Motor neuron (in vitro differentiated cells): ENCODE measurements at regions not wholly inside any gene's neighbourhood (a gene's known extent, or its start where the extent isn't known, plus 50 kb on each side); places are given as distances from the start of the nearest gene placed in this dataset.

Experiments
- ATAC-seq, 8 experiments: fragments of 200-7000 bp; cut with Tn5 transposase; replicated peaks in 6 of 8; 2 replicates each; pipeline ENCODE4 v1.8.0; 2021; ENCODE audit warnings: mild to moderate bottlenecking in 8 of 8, moderate library complexity in 8 of 8
- H3K27ac ChIP-seq, 2 donors: fragments of 250-450 bp; sonication (Bioruptor Pico); 2 replicates each; pipeline ENCODE4 v1.9.0; 2021; ENCODE audit warnings: antibody characterized with exemption in 2 of 2, mild to moderate bottlenecking in 2 of 2, moderate library complexity in 1 of 2
- H3K4me1 ChIP-seq, 2 donors: fragments of 250-450 bp; sonication (Bioruptor Pico); replicated peaks in 1 of 2; 2 replicates each; pipeline ENCODE4 v1.6.1; 2021; ENCODE audit warnings: antibody characterized with exemption in 2 of 2, mild to moderate bottlenecking in 2 of 2, moderate library complexity in 1 of 2
- H3K4me3 ChIP-seq, 5 donors: fragments of 250-450 bp; sonication (Bioruptor Pico); 2 replicates each; pipeline ENCODE4 v1.9.0; 2021; ENCODE audit warnings: antibody characterized with exemption in 5 of 5, mild to moderate bottlenecking in 5 of 5, moderate library complexity in 4 of 5
- WGBS, 10 experiments: fragments of 450-650 bp; shearing (Covaris generic); methylation state at CpG; one replicate each; pipeline ENCODE4 v1.0.0; 2022; 5-methylcytosine and 5-hydroxymethylcytosine counted together
- in situ Hi-C, 9 experiments: fragments of 400-800 bp; cut with MboI; loops; one replicate each; pipeline ENCODE4 v1.15.0; 2021; ENCODE audit warnings: low sequenced_read_pairs in 9 of 9, low pct_unique_long_range_greater_than_20kb in 2 of 9; ENCODE audit not compliant: unreplicated experiment in 9 of 9

GRCh38 chr11:119909495-119909894 lies 180.5 kb upstream of the NECTIN1 start:
- Histone ChIP-seq H3K4me3 (no peak overlapping the region), H3K27ac (no peak overlapping the region), H3K4me1 (peaks cover 39 to 48% of the 10 kb centered on the region in 2 donors)
- WGBS, 10 experiments: 37 to 100% (median 73%) methylated on average over 3 to 7 of the region's 9 CpGs; no CpG with 5 or more reads in 3 of the 10 experiments
- in situ Hi-C loops: no loop called here
- no peak for ATAC-seq

DNA sequence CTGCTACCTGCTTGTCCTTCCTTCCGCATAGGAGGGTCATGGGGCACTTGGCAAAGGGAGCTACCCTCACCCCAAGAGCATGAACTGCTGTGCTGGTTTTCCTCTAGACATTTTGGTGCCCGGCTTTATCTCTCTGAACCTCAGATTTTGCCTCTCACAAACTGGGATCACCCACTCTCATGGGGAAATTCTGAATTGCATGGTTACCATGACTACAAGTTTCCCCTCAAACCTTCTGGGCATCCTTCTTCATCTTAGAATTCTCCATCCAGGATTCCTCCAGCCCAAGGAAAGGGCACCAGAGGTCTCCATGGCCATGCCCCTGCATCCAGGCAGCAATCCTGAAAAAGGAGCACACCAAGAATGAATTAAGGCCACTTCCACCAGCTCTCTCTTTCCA lies 180.1 kb upstream of the NECTIN1 start:
- ATAC-seq: no peak
- in situ Hi-C loops: no loop called here
- H3K4me1 ChIP-seq: peaks cover 39 to 48% of the 10 kb centered on the region in 2 donors
- 20 to 100% (median 78%) methylated on average over 1 of the region's 2 CpGs; no CpG with 5 or more reads in 5 of the 10 experiments for WGBS, 10 experiments
- no peak overlapping the region for H3K4me3 ChIP-seq
- peak overlapping the region in 1 of 2 donors; percentile 40 for H3K27ac ChIP-seq

DNA sequence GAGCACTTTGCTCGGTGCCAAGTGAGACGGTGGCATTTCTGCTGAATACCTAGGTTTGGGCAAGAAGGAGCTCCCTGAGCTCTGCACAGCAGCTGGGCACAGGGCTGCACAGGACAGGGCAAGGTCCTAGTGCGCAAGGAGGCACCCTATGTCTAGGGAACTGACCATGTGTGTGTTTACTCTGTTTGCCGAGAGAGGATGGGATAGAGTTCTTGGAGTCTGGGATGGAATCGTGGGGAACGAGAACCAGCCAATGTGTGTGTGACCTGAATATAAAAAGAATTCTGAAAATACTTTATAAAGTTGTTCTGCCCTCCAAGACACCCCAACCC lies 179.5 kb upstream of the NECTIN1 start:
- peak; percentile 9 to 70 (median 22) for ATAC-seq
- peaks cover 41 to 48% of the 10 kb centered on the region in 2 donors for H3K4me1 ChIP-seq
- WGBS, 10 experiments: 16 to 94% (median 75%) methylated on average over 2 to 4 of the region's 6 CpGs; no CpG with 5 or more reads in 5 of the 10 experiments
- no peak overlapping the region for H3K4me3 ChIP-seq
- in situ Hi-C loops: no loop called here
- H3K27ac ChIP-seq: peak overlapping the region; percentile 72 to 77

DNA sequence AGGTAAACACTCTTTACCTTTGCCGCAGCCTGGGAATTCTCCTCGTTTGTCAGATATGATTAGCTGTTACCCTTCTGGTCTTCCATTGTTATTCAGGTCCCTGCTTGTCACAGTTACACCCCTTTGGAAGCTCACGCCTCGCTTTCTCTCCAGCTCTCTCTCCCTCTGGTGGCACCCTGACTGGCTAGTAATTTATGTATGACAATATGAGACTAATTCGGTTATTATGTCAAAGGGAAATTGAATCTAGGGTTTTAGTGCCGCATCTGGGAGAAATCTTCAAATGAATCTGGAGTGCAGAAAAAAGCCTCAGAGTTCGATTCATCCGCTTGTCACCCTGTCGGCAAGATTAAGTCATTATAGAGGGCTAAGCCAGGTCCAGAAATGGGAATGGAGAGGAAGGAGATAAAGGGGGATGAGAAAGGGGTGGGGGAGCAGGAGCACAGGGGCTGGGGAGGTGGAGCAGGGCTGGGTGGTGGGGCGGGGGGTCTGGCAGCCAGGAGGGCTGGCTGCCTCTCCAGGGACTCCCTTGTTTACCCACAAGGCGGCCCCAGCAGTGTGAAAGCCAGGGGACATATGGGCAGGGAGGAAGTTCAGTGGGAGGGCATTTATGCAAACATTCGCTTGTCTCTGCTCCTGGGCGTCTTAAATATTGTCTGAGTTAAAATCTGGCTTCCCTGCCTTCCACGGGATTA lies 179.0 kb upstream of the NECTIN1 start:
- in situ Hi-C loops: no loop called here
- ATAC-seq: peak; percentile 70 to 97 (median 78)
- Histone ChIP-seq H3K4me3 (no peak overlapping the region), H3K27ac (peak overlapping the region; percentile 72 to 77), H3K4me1 (peaks cover 42 to 48% of the 10 kb centered on the region in 2 donors)
- 0 to 38% (median 7%) methylated on average over 1 to 7 of the region's 14 CpGs; no CpG with 5 or more reads in 1 of the 10 experiments for WGBS, 10 experiments

- peak in 5 of 8 experiments; percentile 3 to 19 (median 5) for ATAC-seq
- Histone ChIP-seq H3K4me3 (no peak overlapping the region), H3K4me1 (peaks cover 37 to 45% of the 10 kb centered on the region in 2 donors), H3K27ac (peak overlapping the region; percentile 72 to 77)
- 54 to 94% (median 79%) methylated on average over 2 to 9 of the region's 10 CpGs; no CpG with 5 or more reads in 4 of the 10 experiments for WGBS, 10 experiments
- in situ Hi-C loops: no loop called here
Measured at GRCh38 chr11:119907122-119907851, 178.3 kb upstream of the NECTIN1 start.

- H3K4me1 ChIP-seq: peaks cover 32 to 41% of the 10 kb centered on the region in 2 donors
- WGBS, 10 experiments: 46 to 100% (median 82%) methylated on average over 1 to 8 of the region's 8 CpGs; no CpG with 5 or more reads in 2 of the 10 experiments
- in situ Hi-C loops: no loop called here
- ATAC-seq: no peak
- H3K27ac ChIP-seq: no peak overlapping the region
- no peak overlapping the region for H3K4me3 ChIP-seq
Measured at GRCh38 chr11:119906376-119906775, 177.4 kb upstream of the NECTIN1 start.

GRCh38 chr11:119905162-119905561 lies 176.2 kb upstream of the NECTIN1 start:
- H3K27ac ChIP-seq: no peak overlapping the region
- in situ Hi-C loops: no loop called here
- peak in 2 of 8 experiments; percentile 47 to 54 for ATAC-seq
- H3K4me3 ChIP-seq: no peak overlapping the region
- 23 to 89% (median 82%) methylated on average over 2 to 4 of the region's 4 CpGs; no CpG with 5 or more reads in 5 of the 10 experiments for WGBS, 10 experiments
- peaks cover 36 to 42% of the 10 kb centered on the region in 2 donors for H3K4me1 ChIP-seq

- Histone ChIP-seq H3K4me1 (peaks cover 38 to 41% of the 10 kb centered on the region in 2 donors), H3K4me3 (no peak overlapping the region), H3K27ac (no peak overlapping the region)
- in situ Hi-C loops: no loop called here
- 20 to 97% (median 89%) methylated on average over 1 to 4 of the region's 4 CpGs; no CpG with 5 or more reads in 6 of the 10 experiments for WGBS, 10 experiments
- ATAC-seq: no peak
Measured at GRCh38 chr11:119904531-119905035, 175.6 kb upstream of the NECTIN1 start.

DNA sequence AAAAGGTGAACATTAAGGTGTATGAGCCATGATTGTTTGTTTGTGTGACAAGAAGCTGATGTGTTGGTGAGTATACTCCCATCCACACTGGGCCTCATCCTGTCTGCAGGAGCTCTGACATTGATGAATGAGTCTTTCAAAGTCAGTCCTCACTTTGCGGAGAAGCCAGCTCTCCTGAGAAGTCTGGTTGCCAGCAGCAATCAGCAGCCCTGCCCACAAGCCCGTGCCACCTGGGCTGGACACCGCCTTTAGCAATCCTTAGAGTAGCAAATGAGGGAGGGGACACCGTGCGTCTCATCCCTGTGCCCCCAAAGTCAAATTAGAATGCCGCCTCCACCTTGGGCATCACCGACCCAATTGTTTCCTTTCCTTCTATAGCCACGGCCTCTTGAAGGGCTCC lies 174.8 kb upstream of the NECTIN1 start:
- H3K4me1 ChIP-seq: peaks cover 32 to 40% of the 10 kb centered on the region in 2 donors
- in situ Hi-C loops: no loop called here
- H3K4me3 ChIP-seq: no peak overlapping the region
- WGBS, 10 experiments: 50 to 93% (median 69%) methylated on average over 2 to 5 of the region's 8 CpGs; no CpG with 5 or more reads in 4 of the 10 experiments
- no peak for ATAC-seq
- no peak overlapping the region for H3K27ac ChIP-seq

GRCh38 chr11:119903389-119903788 lies 174.4 kb upstream of the NECTIN1 start:
- no peak overlapping the region for H3K27ac ChIP-seq
- WGBS, 10 experiments: 70 to 88% methylated on average over 2 to 5 of the region's 5 CpGs; no CpG with 5 or more reads in 8 of the 10 experiments

GRCh38 chr11:119902656-119903231 lies 173.7 kb upstream of the NECTIN1 start:
- ATAC-seq: peak in 3 of 8 experiments; percentile 60 to 75 (median 73)
- Histone ChIP-seq H3K4me3 (no peak overlapping the region), H3K27ac (no peak overlapping the region), H3K4me1 (peaks cover 21 to 31% of the 10 kb centered on the region in 2 donors)
- in situ Hi-C loops: no loop called here
- 26 to 100% (median 60%) methylated on average over 1 to 9 of the region's 9 CpGs; no CpG with 5 or more reads in 1 of the 10 experiments for WGBS, 10 experiments

More at GRCh38 chr11:119903389-119903788, 174.4 kb upstream of the NECTIN1 start:
- Histone ChIP-seq H3K4me3 (no peak overlapping the region), H3K4me1 (peaks cover 28 to 38% of the 10 kb centered on the region in 2 donors)
- in situ Hi-C loops: no loop called here
- no peak for ATAC-seq

- 71 to 100% (median 86%) methylated on average over 1 to 4 of the region's 5 CpGs; no CpG with 5 or more reads in 4 of the 10 experiments for WGBS, 10 experiments
- ATAC-seq: no peak
- Histone ChIP-seq H3K4me1 (peaks cover 15 to 23% of the 10 kb centered on the region in 2 donors), H3K4me3 (no peak overlapping the region), H3K27ac (no peak overlapping the region)
- in situ Hi-C loops: no loop called here
Measured at GRCh38 chr11:119901657-119902577, 172.9 kb upstream of the NECTIN1 start.
